ENCODE measurements at regions not wholly inside any gene's neighbourhood (a gene's known extent, or its start where the extent isn't known, plus 50 kb on each side); places are given as distances from the start of the nearest gene placed in this dataset.

- no peaks in the 10 kb centered on the region for H3K27me3 Mint-ChIP-seq
- ChIA-PET CTCF (no interaction called here), POLR2A (no interaction called here)
- Histone ChIP-seq H3K4me3 (ENCODE audit: control extremely low read depth in 1 of 5, extremely low read depth in 1 of 5, insufficient read depth in 1 of 5, low read depth in 2 of 5, low read length in 4 of 5) (no peak overlapping the region), H4K20me1 (ENCODE audit: control insufficient read depth, insufficient read depth, low read length, poor library complexity, severe bottlenecking) (no peaks in the 10 kb centered on the region), H3K27me3 (replicated peaks in 1 of 4; ENCODE audit: control extremely low read depth in 1 of 4, control insufficient read depth in 3 of 4, insufficient read depth in 4 of 4, low read length in 3 of 4) (no peaks in the 10 kb centered on the region), H2AFZ (ENCODE audit: insufficient read depth, low read depth, low read length, poor library complexity, severe bottlenecking) (no peak overlapping the region), H3K9me3 (ENCODE audit: control extremely low read depth in 1 of 3, control insufficient read depth in 2 of 3, insufficient read depth in 1 of 3, low read length in 2 of 3) (no peaks in the 10 kb centered on the region), H3K27ac (ENCODE audit: low read length in 2 of 2) (no peak overlapping the region), H3K79me2 (ENCODE audit: control insufficient read depth, insufficient read depth, low read length) (no peaks in the 10 kb centered on the region), H3K9ac (ENCODE audit: low read length) (no peak overlapping the region), H3K36me3 (replicated peaks in 1 of 2; ENCODE audit: control extremely low read depth in 1 of 2, control insufficient read depth in 1 of 2, extremely low read depth in 1 of 2, insufficient read depth in 2 of 2, low read length in 1 of 2) (no peaks in the 10 kb centered on the region), H3K4me1 (ENCODE audit: control insufficient read depth in 2 of 2, insufficient read depth in 2 of 2, low read length in 2 of 2) (no peaks in the 10 kb centered on the region), H3K4me2 (replicated peaks; ENCODE audit: low read depth, low read length, poor library complexity, severe bottlenecking) (no peak overlapping the region)
- TF ChIP-seq EZH2 (IDR thresholded peaks at IDR 0.05; ENCODE audit: borderline replicate concordance, insufficient read depth, low read depth, low read length, poor library complexity, severe bottlenecking), result no peak
- TF ChIP-seq CTCF (IDR thresholded peaks at IDR 0.05), result no peak
- DNase-seq (no peak), ATAC-seq (ENCODE audit: low read depth) (no peak)
- no peaks in the 10 kb centered on the region for H3K9me3 Mint-ChIP-seq (ENCODE audit: insufficient read depth)
- no peak overlapping the region for H3K27ac Mint-ChIP-seq
- intact Hi-C loops (cut with micrococcal nuclease), result no loop called here
- H3K4me3 Mint-ChIP-seq, result no peak overlapping the region
- no peaks in the 10 kb centered on the region for H3K4me1 Mint-ChIP-seq
- WGBS (ENCODE audit: insufficient coverage), result no CpG with 5 or more reads among the region's 2 CpGs
These were observed 206.3 kb upstream of the FGF13 start for GRCh38 chrX:138917781-138918180.

GRCh38 chrX:138914767-138915166 is 203.2 kb upstream of the FGF13 start:
- DNase-seq (no peak), ATAC-seq (ENCODE audit: low read depth) (no peak)
- Histone ChIP-seq H3K4me2 (replicated peaks; ENCODE audit: low read depth, low read length, poor library complexity, severe bottlenecking) (no peak overlapping the region), H3K36me3 (replicated peaks in 1 of 2; ENCODE audit: control extremely low read depth in 1 of 2, control insufficient read depth in 1 of 2, extremely low read depth in 1 of 2, insufficient read depth in 2 of 2, low read length in 1 of 2) (no peaks in the 10 kb centered on the region), H3K9me3 (ENCODE audit: control extremely low read depth in 1 of 3, control insufficient read depth in 2 of 3, insufficient read depth in 1 of 3, low read length in 2 of 3) (no peaks in the 10 kb centered on the region), H3K4me3 (ENCODE audit: control extremely low read depth in 1 of 5, extremely low read depth in 1 of 5, insufficient read depth in 1 of 5, low read depth in 2 of 5, low read length in 4 of 5) (no peak overlapping the region), H3K79me2 (ENCODE audit: control insufficient read depth, insufficient read depth, low read length) (no peaks in the 10 kb centered on the region), H4K20me1 (ENCODE audit: control insufficient read depth, insufficient read depth, low read length, poor library complexity, severe bottlenecking) (no peaks in the 10 kb centered on the region), H3K27ac (ENCODE audit: low read length in 2 of 2) (no peak overlapping the region), H3K9ac (ENCODE audit: low read length) (no peak overlapping the region), H2AFZ (ENCODE audit: insufficient read depth, low read depth, low read length, poor library complexity, severe bottlenecking) (no peak overlapping the region), H3K27me3 (replicated peaks in 1 of 4; ENCODE audit: control extremely low read depth in 1 of 4, control insufficient read depth in 3 of 4, insufficient read depth in 4 of 4, low read length in 3 of 4) (no peaks in the 10 kb centered on the region), H3K4me1 (ENCODE audit: control insufficient read depth in 2 of 2, insufficient read depth in 2 of 2, low read length in 2 of 2) (no peaks in the 10 kb centered on the region)
- ChIA-PET POLR2A (no interaction called here), CTCF (no interaction called here)
- Mint-ChIP-seq H3K9me3 (ENCODE audit: insufficient read depth) (no peaks in the 10 kb centered on the region), H3K4me1 (no peaks in the 10 kb centered on the region), H3K4me3 (no peak overlapping the region), H3K27ac (no peak overlapping the region), H3K27me3 (no peaks in the 10 kb centered on the region)
- TF ChIP-seq CTCF (IDR thresholded peaks at IDR 0.05), result no peak
- TF ChIP-seq EZH2 (IDR thresholded peaks at IDR 0.05; ENCODE audit: borderline replicate concordance, insufficient read depth, low read depth, low read length, poor library complexity, severe bottlenecking), result no peak
- intact Hi-C loops (cut with micrococcal nuclease), result no loop called here
